GM23248 (cell line): ENCODE measurements at regions not wholly inside any gene's neighbourhood (a gene's known extent, or its start where the extent isn't known, plus 50 kb on each side); places are given as distances from the start of the nearest gene placed in this dataset.

ENCODE experiments used
- EZH2 ChIP-seq: fragments of 200-600 bp; sonication (generic); IDR thresholded peaks from 2 replicates; pipeline ENCODE4 v1.6.1; 2018; ENCODE audit warnings: antibody characterized with exemption, mild to moderate bottlenecking; ENCODE audit not compliant: insufficient read depth, poor library complexity, severe bottlenecking
- EZH2phosphoT487 ChIP-seq: fragments of 200-600 bp; sonication (generic); IDR thresholded peaks from 2 replicates; pipeline ENCODE4 v1.6.1; 2018; ENCODE audit warnings: antibody characterized with exemption, moderate library complexity, mild to moderate bottlenecking, low read depth; ENCODE audit not compliant: insufficient read depth

- no peak for TF ChIP-seq EZH2
- no peak for TF ChIP-seq EZH2phosphoT487
Observed at GRCh38 chr4:10971800-10972401, 287.3 kb upstream of the CLNK start.
